GM20000 (cell line): ENCODE measurements at regions not wholly inside any gene's neighbourhood (a gene's known extent, or its start where the extent isn't known, plus 50 kb on each side); places are given as distances from the start of the nearest gene placed in this dataset.

Source experiments
- DNase-seq: peaks from one replicate; pipeline ENCODE4 v3.0.0; 2012; ENCODE audit warnings: low spot score
- CTCF ChIP-seq: IDR thresholded peaks from 2 replicates; pipeline ENCODE4 v1.5.1; 2012; ENCODE audit warnings: mild to moderate bottlenecking, control low read depth; ENCODE audit errors: extremely low read depth, missing control alignments

GRCh38 chr12:107845226-107845979, 70.9 kb downstream of the ASCL4 start:
- TF ChIP-seq CTCF = no peak
- no peak for DNase-seq

- no peak for TF ChIP-seq CTCF
- DNase-seq = peak; percentile 15
These were observed 71.6 kb downstream of the ASCL4 start for GRCh38 chr12:107845980-107846659.

GRCh38 chr12:107847430-107847829, 72.9 kb downstream of the ASCL4 start:
- no peak for TF ChIP-seq CTCF
- DNase-seq = no peak

- no peak for TF ChIP-seq CTCF
- DNase-seq = no peak
These were observed 73.3 kb downstream of the ASCL4 start for GRCh38 chr12:107847830-107848229.

GRCh38 chr12:107853479-107853878, 79.0 kb downstream of the ASCL4 start:
- DNase-seq = no peak
- TF ChIP-seq CTCF = no peak

GRCh38 chr12:107855471-107855870, 81.0 kb downstream of the ASCL4 start:
- DNase-seq = no peak
- TF ChIP-seq CTCF = no peak

GRCh38 chr12:107856096-107856495, 81.6 kb downstream of the ASCL4 start:
- TF ChIP-seq CTCF = no peak
- no peak for DNase-seq
